H1 (cell line): ENCODE measurements at regions not wholly inside any gene's neighbourhood (a gene's known extent, or its start where the extent isn't known, plus 50 kb on each side); places are given as distances from the start of the nearest gene placed in this dataset.

Experiments
- CTCF ChIA-PET: fragments of 300-600 bp; sonication (Branson Sonifier 250); formaldehyde crosslinking; loops from one replicate; lab custom pipeline; 2021; ENCODE audit not compliant: partially characterized antibody; lab: Charles Lee
- POLR2A ChIA-PET: fragments of 300-600 bp; sonication (Branson Sonifier 250); formaldehyde crosslinking; loops from one replicate; lab custom pipeline; 2021; ENCODE audit warnings: inconsistent platforms; ENCODE audit not compliant: partially characterized antibody; lab: Charles Lee
- DNase-seq, 2 experiments: peaks; one replicate each; pipeline versions ENCODE4 v3.0.0 to v3.0.0-alpha.2; 2010 to 2022; ENCODE audit warnings: low spot score in 2 of 2, low read depth in 1 of 2, mixed read lengths in 1 of 2
- FAIRE-seq: peaks from 2 replicates; lab custom pipeline; 2011; peaks lifted over from hg19 to GRCh38; lab: Jason Lieb, UNC
- H2AFZ ChIP-seq: 2 replicates; pipeline ENCODE4 v1.8.1; 2012; ENCODE audit warnings: low read length, inconsistent platforms
- H2AK5ac ChIP-seq: 2 replicates; pipeline ENCODE4 v1.6.1; 2013; ENCODE audit warnings: low read depth, low read length
- H2BK120ac ChIP-seq: replicated peaks from 2 replicates; pipeline ENCODE3; 2013; ENCODE audit warnings: low read depth, low read length, inconsistent platforms
- H2BK12ac ChIP-seq: 2 replicates; pipeline ENCODE4 v1.6.1; 2013; ENCODE audit warnings: low read depth, low read length
- H2BK15ac ChIP-seq: 2 replicates; pipeline ENCODE4 v1.6.1; 2013; ENCODE audit warnings: low read length
- H2BK20ac ChIP-seq: 2 replicates; pipeline ENCODE4 v1.6.1; 2013; ENCODE audit warnings: low read length
- H2BK5ac ChIP-seq: 2 replicates; pipeline ENCODE4 v1.6.1; 2013; ENCODE audit warnings: low read depth, low read length
- H3K14ac ChIP-seq: 2 replicates; pipeline ENCODE4 v1.6.1; 2013; ENCODE audit warnings: inconsistent platforms; ENCODE audit not compliant: insufficient read length
- H3K18ac ChIP-seq: 2 replicates; pipeline ENCODE4 v1.6.1; 2013; ENCODE audit warnings: low read length; ENCODE audit errors: extremely low read depth
- H3K23ac ChIP-seq: 2 replicates; pipeline ENCODE4 v1.6.1; 2013; ENCODE audit warnings: inconsistent platforms; ENCODE audit not compliant: insufficient read length
- H3K23me2 ChIP-seq: 2 replicates; pipeline ENCODE4 v1.6.1; 2013; ENCODE audit warnings: low read depth, low read length
- H3K27ac ChIP-seq: 2 replicates; pipeline ENCODE4 v1.6.1; 2011; ENCODE audit warnings: low read depth, low read length, inconsistent platforms
- H3K27me3 ChIP-seq, 4 experiments: replicated peaks in 1 of 4; 1 replicate in 1 of 4; 2 replicates in 3 of 4; pipeline versions ENCODE4 v1.6.1 to v1.8.1; 2011 to 2013; ENCODE audit warnings: low read length in 3 of 4, mild to moderate bottlenecking in 3 of 4, inconsistent platforms in 2 of 4, mixed read lengths in 2 of 4, moderate library complexity in 1 of 4; ENCODE audit not compliant: control insufficient read depth in 3 of 4, insufficient read depth in 3 of 4; ENCODE audit errors: extremely low read depth in 1 of 4
- H3K36me3 ChIP-seq, 4 experiments: 2 replicates each; pipeline versions ENCODE4 v1.6.1 to v1.8.1; 2011 to 2013; ENCODE audit warnings: mild to moderate bottlenecking in 4 of 4, low read length in 3 of 4, moderate library complexity in 2 of 4, control low read depth in 1 of 4, inconsistent platforms in 1 of 4; ENCODE audit not compliant: insufficient read depth in 4 of 4, control insufficient read depth in 2 of 4
- H3K4ac ChIP-seq: replicated peaks from 2 replicates; pipeline ENCODE3; 2013; ENCODE audit warnings: low read length, low read depth, mixed read lengths, inconsistent platforms; ENCODE audit not compliant: insufficient read length
- H3K4me1 ChIP-seq, 4 experiments: replicated peaks in 1 of 4; 1 replicate in 1 of 4; 2 replicates in 3 of 4; pipeline versions ENCODE4 v1.6.1 to v1.8.1; 2011 to 2013; ENCODE audit warnings: low read length in 3 of 4, inconsistent platforms in 2 of 4, mixed read lengths in 1 of 4; ENCODE audit not compliant: insufficient read depth in 4 of 4, control insufficient read depth in 3 of 4
- H3K4me2 ChIP-seq, 2 experiments: 2 replicates each; pipeline versions ENCODE4 v1.6.1 to v1.8.1; 2011 to 2013; ENCODE audit warnings: low read depth in 2 of 2, low read length in 2 of 2, control low read depth in 1 of 2, inconsistent platforms in 1 of 2, mild to moderate bottlenecking in 1 of 2; ENCODE audit not compliant: insufficient read depth in 1 of 2
- H3K4me3 ChIP-seq, 4 experiments: fragments of 200-600, 300-600 bp in 1 of 4; sonication (generic), shearing (Covaris generic), sonication (Bioruptor Twin) in 1 of 4; 2 replicates each; pipeline versions ENCODE4 v1.5.1 to v1.8.1; 2011 to 2016; ENCODE audit warnings: low read length in 4 of 4, low read depth in 3 of 4, control low read depth in 2 of 4, inconsistent platforms in 2 of 4, mild to moderate bottlenecking in 2 of 4, mixed read lengths in 1 of 4, moderate library complexity in 1 of 4; ENCODE audit not compliant: insufficient read depth in 2 of 4; ENCODE audit errors: extremely low read depth in 1 of 4
- H3K56ac ChIP-seq: replicated peaks from 2 replicates; pipeline ENCODE3; 2013; ENCODE audit warnings: low read depth, mild to moderate bottlenecking, mixed read lengths, low read length, inconsistent platforms; ENCODE audit not compliant: insufficient read length
- H3K79me1 ChIP-seq: 2 replicates; pipeline ENCODE4 v1.6.1; 2013; ENCODE audit warnings: low read depth, low read length, control low read depth
- H3K79me2 ChIP-seq, 2 experiments: 2 replicates each; pipeline versions ENCODE4 v1.6.1 to v1.8.1; 2012 to 2013; ENCODE audit warnings: low read length in 2 of 2, mild to moderate bottlenecking in 2 of 2, inconsistent platforms in 1 of 2; ENCODE audit not compliant: insufficient read depth in 2 of 2, control insufficient read depth in 1 of 2
- H3K9ac ChIP-seq, 4 experiments: replicated peaks in 1 of 4; 1 replicate in 1 of 4; 2 replicates in 3 of 4; pipeline versions ENCODE4 v1.6.1 to v1.8.1; 2011 to 2013; ENCODE audit warnings: low read depth in 3 of 4, low read length in 3 of 4, control low read depth in 2 of 4, mild to moderate bottlenecking in 2 of 4, moderate library complexity in 2 of 4, inconsistent platforms in 1 of 4; ENCODE audit errors: extremely low read depth in 1 of 4
- H3K9me3 ChIP-seq, 2 experiments: 2 replicates each; pipeline versions ENCODE4 v1.6.1 to v1.8.1; 2012 to 2013; ENCODE audit warnings: mild to moderate bottlenecking in 2 of 2, moderate library complexity in 2 of 2, control low read depth in 1 of 2, inconsistent platforms in 1 of 2, low read depth in 1 of 2, low read length in 1 of 2, mixed read lengths in 1 of 2; ENCODE audit not compliant: insufficient read depth in 2 of 2
- H4K20me1 ChIP-seq, 2 experiments: replicated peaks in 1 of 2; 2 replicates each; pipeline versions ENCODE3 to v1.8.1; 2011 to 2013; ENCODE audit warnings: inconsistent platforms in 2 of 2, low read length in 2 of 2, mild to moderate bottlenecking in 1 of 2; ENCODE audit not compliant: insufficient read depth in 2 of 2, control insufficient read depth in 1 of 2
- H4K5ac ChIP-seq: 2 replicates; pipeline ENCODE4 v1.6.1; 2013; ENCODE audit warnings: low read length, low read depth, mixed read lengths, inconsistent platforms; ENCODE audit not compliant: insufficient read length
- H4K8ac ChIP-seq: 2 replicates; pipeline ENCODE4 v1.8.0; 2013; ENCODE audit warnings: mild to moderate bottlenecking, moderate library complexity, low read length, inconsistent platforms; ENCODE audit not compliant: insufficient read depth; ENCODE audit errors: extremely low read depth
- H4K91ac ChIP-seq: replicated peaks from 2 replicates; pipeline ENCODE3; 2013; ENCODE audit warnings: low read length, mixed read lengths, inconsistent platforms; ENCODE audit not compliant: insufficient read length
- ASH2L ChIP-seq: fragments of 200-600, 300-600 bp; sonication (generic); IDR thresholded peaks from one replicate; pipeline ENCODE4 v1.7.1; 2017; ENCODE audit warnings: low read length
- EP300 ChIP-seq, 2 experiments: IDR thresholded peaks; 1 replicate in 1 of 2; 2 replicates in 1 of 2; pipeline ENCODE4 v1.6.1; 2011 to 2012; ENCODE audit warnings: low read depth in 2 of 2, low read length in 2 of 2, mild to moderate bottlenecking in 2 of 2, borderline replicate concordance in 1 of 2, inconsistent platforms in 1 of 2, moderate library complexity in 1 of 2
- EZH2 ChIP-seq: fragments of 200-600 bp; sonication (generic); IDR thresholded peaks from 2 replicates; pipeline ENCODE4 v1.7.1; 2012; ENCODE audit warnings: low read depth, mild to moderate bottlenecking, moderate library complexity, low read length, inconsistent platforms; ENCODE audit not compliant: severe bottlenecking
- HDAC6 ChIP-seq: IDR thresholded peaks from one replicate; pipeline ENCODE4 v1.7.1; 2012; ENCODE audit warnings: low read depth, mild to moderate bottlenecking, inconsistent platforms, low read length, moderate library complexity
- NANOG ChIP-seq: IDR thresholded peaks from 2 replicates; pipeline ENCODE4 v1.6.1; 2011; ENCODE audit warnings: low read length, low read depth, mild to moderate bottlenecking, inconsistent platforms; ENCODE audit not compliant: insufficient read depth, poor library complexity, severe bottlenecking
- SAP30 ChIP-seq: fragments of 300-600 bp; sonication (generic); IDR thresholded peaks from 2 replicates; pipeline ENCODE4 v1.7.1; 2012; ENCODE audit warnings: low read length, moderate library complexity, mild to moderate bottlenecking, inconsistent platforms; ENCODE audit not compliant: insufficient read depth, insufficient replicate concordance
- SRF ChIP-seq: IDR thresholded peaks from 2 replicates; pipeline ENCODE4 v1.6.1; 2011; ENCODE audit warnings: mild to moderate bottlenecking, low read depth, low read length, moderate library complexity
- WGBS, 2 experiments: shearing (Covaris generic) in 1 of 2; methylation state at CpG; one replicate each; pipeline versions ENCODE4 v1.1.6 to v1.1.7; 2013 to 2015; ENCODE audit warnings: low lambda C conversion rate in 2 of 2, mixed read lengths in 2 of 2, inconsistent platforms in 1 of 2, low coverage in 1 of 2, missing lambda C conversion rate in 1 of 2; ENCODE audit not compliant: insufficient replicate concordance in 2 of 2, insufficient coverage in 1 of 2, insufficient read length in 1 of 2; ENCODE audit errors: extremely low coverage in 1 of 2, missing lambda C conversion rate in 1 of 2; 5-methylcytosine and 5-hydroxymethylcytosine counted together
- TF ChIP-seq, protein P1 (sequence below): IDR thresholded peaks from 2 replicates; pipeline ENCODE4 v1.6.1; 2012; ENCODE audit warnings: inconsistent platforms
- TF ChIP-seq, protein P2 (sequence below), 3 experiments: IDR thresholded peaks; 1 replicate in 2 of 3; 2 replicates in 1 of 3; pipeline versions ENCODE4 v1.5.1 to v1.6.1; 2011; ENCODE audit warnings: low read length in 3 of 3, mild to moderate bottlenecking in 3 of 3, inconsistent platforms in 2 of 3, low read depth in 1 of 3, moderate library complexity in 1 of 3; ENCODE audit not compliant: insufficient read depth in 1 of 3; ENCODE audit errors: control extremely low read depth in 1 of 3

DNA sequence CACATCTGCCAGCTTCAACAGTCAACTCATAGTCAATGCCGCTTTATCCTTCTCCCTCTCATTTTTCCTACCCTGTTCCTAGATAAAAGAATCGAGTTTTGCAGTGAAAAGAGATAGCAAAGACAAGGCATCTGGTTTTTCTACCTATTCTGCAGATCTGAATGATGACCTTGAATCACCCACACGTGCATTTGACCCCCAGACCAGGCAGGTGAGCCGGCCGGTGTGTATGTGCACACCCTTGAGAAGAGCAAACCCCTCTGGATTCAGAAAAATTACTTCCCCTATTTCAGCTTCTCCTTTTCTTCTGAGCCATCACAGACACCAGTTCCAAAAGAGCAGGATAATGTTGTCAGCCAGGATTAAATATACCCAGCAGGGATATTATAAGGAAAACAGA lies 115.6 kb upstream of the ST6GAL2 start:
- Histone ChIP-seq H3K9ac (no peak overlapping the region), H3K18ac (no peak overlapping the region), H4K8ac (no peak overlapping the region), H3K14ac (no peak overlapping the region), H3K27me3 (no peaks in the 10 kb centered on the region), H2BK120ac (no peak overlapping the region), H3K23me2 (no peaks in the 10 kb centered on the region), H2BK20ac (no peak overlapping the region), H2AFZ (no peak overlapping the region), H2BK5ac (no peak overlapping the region), H3K4me2 (no peak overlapping the region), H3K4me1 (no peaks in the 10 kb centered on the region), H3K27ac (no peak overlapping the region), H4K5ac (no peak overlapping the region), H3K36me3 (no peaks in the 10 kb centered on the region), H4K91ac (no peak overlapping the region), H3K4ac (no peak overlapping the region), H2BK12ac (no peak overlapping the region), H3K56ac (no peak overlapping the region), H3K4me3 (no peak overlapping the region), H3K79me2 (no peaks in the 10 kb centered on the region), H2AK5ac (no peak overlapping the region), H2BK15ac (no peak overlapping the region), H3K79me1 (no peaks in the 10 kb centered on the region), H3K9me3 (no peaks in the 10 kb centered on the region), H3K23ac (no peak overlapping the region), H4K20me1 (no peaks in the 10 kb centered on the region)
- ChIA-PET POLR2A (no interaction called here), CTCF (interaction anchor here (1.4 kb wide), 1 partner anchor 9 kb away, joined by 3 read pairs; no protein-coding TSS in a partner anchor)
- no peak for DNase-seq
- FAIRE-seq = no peak
- 89% methylated on average over 5 of the region's 5 CpGs; no CpG with 5 or more reads in 1 of the 2 experiments for WGBS, 2 experiments
- TF ChIP-seq HDAC6 (no peak), ASH2L (no peak), EP300 (IDR thresholded peaks at IDR 0.05; ENCODE audit: borderline replicate concordance in 1 of 2, low read depth in 2 of 2, low read length in 2 of 2) (no peak), SRF (no peak), EZH2 (no peak), NANOG (no peak), SAP30 (no peak)
- TF ChIP-seq, protein P1, sequence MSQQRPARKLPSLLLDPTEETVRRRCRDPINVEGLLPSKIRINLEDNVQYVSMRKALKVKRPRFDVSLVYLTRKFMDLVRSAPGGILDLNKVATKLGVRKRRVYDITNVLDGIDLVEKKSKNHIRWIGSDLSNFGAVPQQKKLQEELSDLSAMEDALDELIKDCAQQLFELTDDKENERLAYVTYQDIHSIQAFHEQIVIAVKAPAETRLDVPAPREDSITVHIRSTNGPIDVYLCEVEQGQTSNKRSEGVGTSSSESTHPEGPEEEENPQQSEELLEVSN = no peak
- TF ChIP-seq, protein P2, sequence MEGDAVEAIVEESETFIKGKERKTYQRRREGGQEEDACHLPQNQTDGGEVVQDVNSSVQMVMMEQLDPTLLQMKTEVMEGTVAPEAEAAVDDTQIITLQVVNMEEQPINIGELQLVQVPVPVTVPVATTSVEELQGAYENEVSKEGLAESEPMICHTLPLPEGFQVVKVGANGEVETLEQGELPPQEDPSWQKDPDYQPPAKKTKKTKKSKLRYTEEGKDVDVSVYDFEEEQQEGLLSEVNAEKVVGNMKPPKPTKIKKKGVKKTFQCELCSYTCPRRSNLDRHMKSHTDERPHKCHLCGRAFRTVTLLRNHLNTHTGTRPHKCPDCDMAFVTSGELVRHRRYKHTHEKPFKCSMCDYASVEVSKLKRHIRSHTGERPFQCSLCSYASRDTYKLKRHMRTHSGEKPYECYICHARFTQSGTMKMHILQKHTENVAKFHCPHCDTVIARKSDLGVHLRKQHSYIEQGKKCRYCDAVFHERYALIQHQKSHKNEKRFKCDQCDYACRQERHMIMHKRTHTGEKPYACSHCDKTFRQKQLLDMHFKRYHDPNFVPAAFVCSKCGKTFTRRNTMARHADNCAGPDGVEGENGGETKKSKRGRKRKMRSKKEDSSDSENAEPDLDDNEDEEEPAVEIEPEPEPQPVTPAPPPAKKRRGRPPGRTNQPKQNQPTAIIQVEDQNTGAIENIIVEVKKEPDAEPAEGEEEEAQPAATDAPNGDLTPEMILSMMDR (IDR thresholded peaks at IDR 0.05; ENCODE audit: control extremely low read depth in 1 of 3, insufficient read depth in 1 of 3, low read depth in 1 of 3, low read length in 3 of 3) = no peak
